ENCODE measurements at regions not wholly inside any gene's neighbourhood (a gene's known extent, or its start where the extent isn't known, plus 50 kb on each side); places are given as distances from the start of the nearest gene placed in this dataset.

GRCh38 chr9:135339378-135339973 is 140.1 kb upstream of the PPP1R26 start:
- TF ChIP-seq, protein P1, sequence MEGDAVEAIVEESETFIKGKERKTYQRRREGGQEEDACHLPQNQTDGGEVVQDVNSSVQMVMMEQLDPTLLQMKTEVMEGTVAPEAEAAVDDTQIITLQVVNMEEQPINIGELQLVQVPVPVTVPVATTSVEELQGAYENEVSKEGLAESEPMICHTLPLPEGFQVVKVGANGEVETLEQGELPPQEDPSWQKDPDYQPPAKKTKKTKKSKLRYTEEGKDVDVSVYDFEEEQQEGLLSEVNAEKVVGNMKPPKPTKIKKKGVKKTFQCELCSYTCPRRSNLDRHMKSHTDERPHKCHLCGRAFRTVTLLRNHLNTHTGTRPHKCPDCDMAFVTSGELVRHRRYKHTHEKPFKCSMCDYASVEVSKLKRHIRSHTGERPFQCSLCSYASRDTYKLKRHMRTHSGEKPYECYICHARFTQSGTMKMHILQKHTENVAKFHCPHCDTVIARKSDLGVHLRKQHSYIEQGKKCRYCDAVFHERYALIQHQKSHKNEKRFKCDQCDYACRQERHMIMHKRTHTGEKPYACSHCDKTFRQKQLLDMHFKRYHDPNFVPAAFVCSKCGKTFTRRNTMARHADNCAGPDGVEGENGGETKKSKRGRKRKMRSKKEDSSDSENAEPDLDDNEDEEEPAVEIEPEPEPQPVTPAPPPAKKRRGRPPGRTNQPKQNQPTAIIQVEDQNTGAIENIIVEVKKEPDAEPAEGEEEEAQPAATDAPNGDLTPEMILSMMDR (IDR thresholded peaks at IDR 0.05; ENCODE audit: extremely low read depth, missing control alignments), result no peak
- no peak for DNase-seq (ENCODE audit: low spot score)

GRCh38 chr9:135340143-135340655 is 139.4 kb upstream of the PPP1R26 start:
- TF ChIP-seq, protein P1 (IDR thresholded peaks at IDR 0.05; ENCODE audit: extremely low read depth, missing control alignments), result no peak
- DNase-seq (ENCODE audit: low spot score), result no peak

DNA sequence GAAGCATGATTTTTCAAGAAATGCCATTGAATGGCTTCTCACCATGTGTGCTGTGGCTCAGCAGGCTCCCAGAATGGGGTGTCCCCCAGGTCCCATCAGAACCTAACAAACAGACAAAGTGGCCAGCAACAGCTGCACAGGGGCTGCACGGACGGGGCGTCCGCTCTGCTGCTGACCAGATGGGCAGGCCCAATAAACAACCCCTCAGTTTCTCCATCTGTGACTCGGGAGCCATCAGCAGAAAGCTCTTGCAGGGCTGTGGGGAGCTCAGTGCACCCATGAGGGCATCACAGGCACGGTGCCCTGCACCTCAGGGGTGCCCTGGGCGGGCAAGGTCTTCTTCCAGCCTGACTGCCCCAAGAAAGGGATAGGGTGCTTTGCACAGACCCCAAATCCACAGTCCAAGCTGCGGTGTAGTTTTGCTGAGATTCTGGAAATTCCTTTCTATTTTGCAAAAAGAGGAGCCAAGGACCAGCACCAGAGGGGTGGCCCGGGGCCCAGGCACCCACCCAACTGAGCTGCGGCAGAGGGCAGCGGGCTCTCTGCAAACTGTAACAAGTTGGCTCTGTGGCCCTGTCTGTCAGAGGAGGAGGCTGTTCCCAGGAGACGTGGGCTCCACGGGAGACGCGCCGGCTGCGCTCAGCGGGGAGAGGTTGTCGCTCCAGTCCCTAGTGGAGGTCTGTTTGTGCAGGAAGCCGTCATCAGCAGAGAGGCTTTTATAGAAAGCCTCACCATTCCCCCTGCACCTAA is 138.7 kb upstream of the PPP1R26 start:
- no peak for DNase-seq (ENCODE audit: low spot score)
- TF ChIP-seq, protein P1 (IDR thresholded peaks at IDR 0.05; ENCODE audit: extremely low read depth, missing control alignments), result no peak

- no peak for DNase-seq (ENCODE audit: low spot score)
- TF ChIP-seq, protein P1 (IDR thresholded peaks at IDR 0.05; ENCODE audit: extremely low read depth, missing control alignments), result no peak
Measured at GRCh38 chr9:135341612-135342169, 137.9 kb upstream of the PPP1R26 start.

DNA sequence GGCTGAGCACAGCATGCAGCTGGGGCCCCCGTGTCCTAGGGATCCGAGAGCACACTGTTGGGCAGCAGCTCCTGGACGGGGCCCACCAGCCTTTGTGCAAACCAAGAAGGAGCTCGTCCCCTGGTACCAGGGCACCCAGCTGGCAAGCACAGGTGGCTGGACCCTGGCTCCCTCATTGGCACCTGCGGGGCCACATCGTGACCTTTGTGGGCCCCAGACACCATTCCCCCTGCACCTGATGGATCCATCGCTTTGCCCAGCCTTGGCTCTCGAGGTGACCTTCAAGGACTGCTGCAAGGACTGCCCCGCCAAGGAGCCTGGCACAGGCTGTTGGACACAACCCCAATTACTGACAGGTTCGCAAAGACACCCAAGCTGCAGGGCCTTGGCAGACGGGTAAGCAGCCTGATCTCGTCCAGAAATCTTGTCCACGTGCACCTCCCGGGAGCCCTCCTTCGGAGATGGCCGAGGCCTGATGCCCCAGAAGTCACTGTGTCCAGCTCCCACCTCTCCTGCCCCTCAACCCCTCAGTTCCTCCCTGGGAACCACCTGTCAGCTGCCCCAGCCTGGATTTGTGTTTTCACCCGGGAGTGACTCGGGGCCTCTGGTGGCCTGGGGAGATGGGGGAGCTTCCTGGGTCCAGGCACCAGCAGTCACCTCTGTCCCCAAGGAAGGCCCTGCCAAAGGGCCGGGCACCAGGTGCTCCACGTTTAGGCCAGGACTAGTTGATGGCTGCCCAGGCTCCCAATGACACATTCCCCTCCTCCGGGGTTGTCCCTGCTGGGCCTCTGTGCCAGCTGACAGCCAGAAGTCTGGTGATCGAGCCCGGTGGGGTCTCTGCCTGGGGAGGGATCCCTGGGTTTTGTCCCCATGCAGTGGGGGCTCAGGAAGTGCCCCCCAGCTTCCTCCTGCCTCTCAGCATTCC is 137.1 kb upstream of the PPP1R26 start:
- DNase-seq (ENCODE audit: low spot score), result no peak
- TF ChIP-seq, protein P1 (IDR thresholded peaks at IDR 0.05; ENCODE audit: extremely low read depth, missing control alignments), result no peak

- DNase-seq (ENCODE audit: low spot score), result no peak
- TF ChIP-seq, protein P1 (IDR thresholded peaks at IDR 0.05; ENCODE audit: extremely low read depth, missing control alignments), result no peak
Measured at GRCh38 chr9:135343136-135343535, 136.4 kb upstream of the PPP1R26 start.
